LNCaP clone FGC (cell line): ENCODE measurements at regions not wholly inside any gene's neighbourhood (a gene's known extent, or its start where the extent isn't known, plus 50 kb on each side); places are given as distances from the start of the nearest gene placed in this dataset.

Experiments
- DNase-seq: peaks from one replicate; pipeline ENCODE4 v3.0.0-alpha.2; 2011; ENCODE audit warnings: low read depth
- H3K4me3 ChIP-seq: 2 replicates; pipeline ENCODE4 v1.5.1; 2011; ENCODE audit warnings: mild to moderate bottlenecking, low read depth, low read length, control low read depth
- TF ChIP-seq, protein P1 (sequence below): IDR thresholded peaks from 2 replicates; pipeline ENCODE4 v1.5.1; 2012; ENCODE audit warnings: mild to moderate bottlenecking; ENCODE audit not compliant: control insufficient read depth, insufficient read depth; ENCODE audit errors: extremely low read depth

DNA sequence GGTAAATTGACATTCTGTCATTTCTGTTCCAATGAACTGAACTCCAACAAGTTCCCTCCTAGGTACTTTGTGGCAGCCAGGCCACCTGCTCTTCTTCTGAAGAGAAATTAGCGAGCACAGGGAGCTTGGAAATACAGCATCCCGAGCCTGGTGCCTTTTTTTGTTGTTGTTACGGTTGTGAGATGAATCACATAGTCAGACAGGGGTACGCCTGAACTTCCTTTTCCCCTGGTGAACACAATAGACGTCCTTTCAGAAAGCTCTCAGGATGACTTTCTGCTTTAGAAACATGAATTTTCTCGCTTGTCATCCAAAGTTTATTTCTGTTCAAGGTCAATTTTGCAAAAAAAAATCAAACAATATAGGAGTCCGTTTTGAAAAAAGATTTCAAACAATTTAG lies 53.9 kb upstream of the XYLT1 start:
- H3K4me3 ChIP-seq: no peak overlapping the region
- TF ChIP-seq, protein P1, sequence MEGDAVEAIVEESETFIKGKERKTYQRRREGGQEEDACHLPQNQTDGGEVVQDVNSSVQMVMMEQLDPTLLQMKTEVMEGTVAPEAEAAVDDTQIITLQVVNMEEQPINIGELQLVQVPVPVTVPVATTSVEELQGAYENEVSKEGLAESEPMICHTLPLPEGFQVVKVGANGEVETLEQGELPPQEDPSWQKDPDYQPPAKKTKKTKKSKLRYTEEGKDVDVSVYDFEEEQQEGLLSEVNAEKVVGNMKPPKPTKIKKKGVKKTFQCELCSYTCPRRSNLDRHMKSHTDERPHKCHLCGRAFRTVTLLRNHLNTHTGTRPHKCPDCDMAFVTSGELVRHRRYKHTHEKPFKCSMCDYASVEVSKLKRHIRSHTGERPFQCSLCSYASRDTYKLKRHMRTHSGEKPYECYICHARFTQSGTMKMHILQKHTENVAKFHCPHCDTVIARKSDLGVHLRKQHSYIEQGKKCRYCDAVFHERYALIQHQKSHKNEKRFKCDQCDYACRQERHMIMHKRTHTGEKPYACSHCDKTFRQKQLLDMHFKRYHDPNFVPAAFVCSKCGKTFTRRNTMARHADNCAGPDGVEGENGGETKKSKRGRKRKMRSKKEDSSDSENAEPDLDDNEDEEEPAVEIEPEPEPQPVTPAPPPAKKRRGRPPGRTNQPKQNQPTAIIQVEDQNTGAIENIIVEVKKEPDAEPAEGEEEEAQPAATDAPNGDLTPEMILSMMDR: no peak
- DNase-seq: no peak

DNA sequence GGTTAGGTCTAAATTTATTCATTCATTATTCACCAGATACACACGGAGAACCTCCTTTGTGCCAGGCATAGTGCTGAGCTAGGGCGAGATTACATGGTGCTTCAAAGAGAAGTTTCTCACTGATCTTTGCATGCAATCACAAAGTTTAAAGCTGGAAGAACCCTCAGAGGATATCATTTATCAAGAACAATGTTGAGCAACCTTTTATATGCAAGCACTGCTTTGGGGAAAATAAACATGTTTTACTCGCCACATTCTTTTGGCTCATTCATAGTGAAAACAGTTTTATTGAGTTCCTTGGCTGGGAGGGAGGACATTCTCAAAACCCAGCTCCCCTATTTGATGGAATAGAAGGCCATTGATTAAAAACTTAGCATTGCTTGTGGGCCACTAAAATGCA lies 49.8 kb upstream of the XYLT1 start:
- DNase-seq: no peak
- no peak overlapping the region for H3K4me3 ChIP-seq

More for the DNA sequence above, 49.8 kb upstream of the XYLT1 start:
- TF ChIP-seq, protein P1: no peak
